ENCODE measurements at regions not wholly inside any gene's neighbourhood (a gene's known extent, or its start where the extent isn't known, plus 50 kb on each side); places are given as distances from the start of the nearest gene placed in this dataset.

GRCh38 chr20:60806354-60806753 lies 445.7 kb upstream of the CDH4 start:
- Histone ChIP-seq H3K23ac (ENCODE audit: low read depth, low read length) (no peak overlapping the region), H4K91ac (ENCODE audit: insufficient read depth, low read depth, low read length) (no peak overlapping the region), H2AFZ (replicated peaks; ENCODE audit: low read length, poor library complexity) (no peak overlapping the region), H4K5ac (ENCODE audit: low read depth, low read length) (no peak overlapping the region), H3K18ac (ENCODE audit: low read depth, low read length) (no peak overlapping the region), H2BK20ac (ENCODE audit: low read depth, low read length) (no peak overlapping the region), H3K27me3 (ENCODE audit: control insufficient read depth, insufficient read depth, low read length) (no peaks in the 10 kb centered on the region), H4K20me1 (ENCODE audit: insufficient read depth, low read length) (no peaks in the 10 kb centered on the region), H4K8ac (ENCODE audit: low read depth in 2 of 2, low read length in 2 of 2) (no peak overlapping the region), H3K36me3 (ENCODE audit: control insufficient read depth, insufficient read depth, low read length) (no peaks in the 10 kb centered on the region), H2AK5ac (ENCODE audit: low read depth, low read length) (no peak overlapping the region), H3K14ac (replicated peaks; ENCODE audit: low read depth, low read length) (no peak overlapping the region), H3K79me1 (ENCODE audit: low read depth in 1 of 2, low read length in 2 of 2) (no peaks in the 10 kb centered on the region), H3K4me3 (ENCODE audit: insufficient read depth, low read depth, low read length) (no peak overlapping the region), H2AK9ac (replicated peaks; ENCODE audit: low read depth, low read length, poor library complexity) (no peak overlapping the region), H3K9ac (ENCODE audit: low read depth, low read length) (no peak overlapping the region), H2BK15ac (ENCODE audit: low read depth, low read length) (no peak overlapping the region), H3K9me1 (ENCODE audit: insufficient read depth, low read length) (no peaks in the 10 kb centered on the region), H3K4ac (ENCODE audit: low read depth, low read length) (no peak overlapping the region), H3K4me1 (ENCODE audit: control insufficient read depth, insufficient read depth, low read length) (no peaks in the 10 kb centered on the region), H3K56ac (ENCODE audit: extremely low read depth, insufficient read depth, low read length) (no peak overlapping the region), H2BK5ac (ENCODE audit: low read depth, low read length, poor library complexity, severe bottlenecking) (no peak overlapping the region), H3K9me3 (ENCODE audit: control insufficient read depth, insufficient read depth, low read length) (peaks cover 20% of the 10 kb centered on the region), H3K27ac (ENCODE audit: insufficient read depth, low read length) (no peak overlapping the region), H2BK120ac (ENCODE audit: low read depth, low read length) (no peak overlapping the region), H3K4me2 (ENCODE audit: low read depth, low read length) (no peak overlapping the region)
- TF ChIP-seq, protein P1, sequence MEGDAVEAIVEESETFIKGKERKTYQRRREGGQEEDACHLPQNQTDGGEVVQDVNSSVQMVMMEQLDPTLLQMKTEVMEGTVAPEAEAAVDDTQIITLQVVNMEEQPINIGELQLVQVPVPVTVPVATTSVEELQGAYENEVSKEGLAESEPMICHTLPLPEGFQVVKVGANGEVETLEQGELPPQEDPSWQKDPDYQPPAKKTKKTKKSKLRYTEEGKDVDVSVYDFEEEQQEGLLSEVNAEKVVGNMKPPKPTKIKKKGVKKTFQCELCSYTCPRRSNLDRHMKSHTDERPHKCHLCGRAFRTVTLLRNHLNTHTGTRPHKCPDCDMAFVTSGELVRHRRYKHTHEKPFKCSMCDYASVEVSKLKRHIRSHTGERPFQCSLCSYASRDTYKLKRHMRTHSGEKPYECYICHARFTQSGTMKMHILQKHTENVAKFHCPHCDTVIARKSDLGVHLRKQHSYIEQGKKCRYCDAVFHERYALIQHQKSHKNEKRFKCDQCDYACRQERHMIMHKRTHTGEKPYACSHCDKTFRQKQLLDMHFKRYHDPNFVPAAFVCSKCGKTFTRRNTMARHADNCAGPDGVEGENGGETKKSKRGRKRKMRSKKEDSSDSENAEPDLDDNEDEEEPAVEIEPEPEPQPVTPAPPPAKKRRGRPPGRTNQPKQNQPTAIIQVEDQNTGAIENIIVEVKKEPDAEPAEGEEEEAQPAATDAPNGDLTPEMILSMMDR (conservative IDR thresholded peaks at IDR 0.05; ENCODE audit: low read depth, low read length), result no peak
- no peak for TF ChIP-seq FOS (IDR thresholded peaks at IDR 0.05; ENCODE audit: low read depth, low read length)
- no peak for TF ChIP-seq SMC3 (IDR thresholded peaks at IDR 0.05; ENCODE audit: low read depth, low read length)
- no TSS peak for BruUV-seq (replicated peaks)
- in situ Hi-C loops (cut with MboI; ENCODE audit: low sequenced_read_pairs), result no loop called here
- intact Hi-C loops (cut with micrococcal nuclease), result no loop called here
- CTCF ChIA-PET, result no interaction called here
- dilution Hi-C loops (cut with HindIII; ENCODE audit: low sequenced_read_pairs, unreplicated experiment), result no loop called here
- WGBS, 2 experiments (ENCODE audit: extremely low coverage in 2 of 2, insufficient read length in 1 of 2), result 60% methylated on average over 1 of the region's 6 CpGs; no CpG with 5 or more reads in 1 of the 2 experiments
- no peak for ATAC-seq (ENCODE audit: low read depth)
- DNase-seq, result no peak
- POLR2A ChIA-PET (ENCODE audit: unreplicated experiment), result no interaction called here
